SJSA1 (cell line): ENCODE measurements at regions not wholly inside any gene's neighbourhood (a gene's known extent, or its start where the extent isn't known, plus 50 kb on each side); places are given as distances from the start of the nearest gene placed in this dataset.

Source experiments
- DNase-seq, 2 experiments: peaks; one replicate each; pipeline ENCODE4 v3.0.0-alpha.2; 2015 to 2020; ENCODE audit warnings: low spot score in 2 of 2, low read depth in 1 of 2
- H3K27ac ChIP-seq: fragments of 250-450 bp; sonication (Bioruptor Pico); 2 replicates; pipeline ENCODE4 v1.5.1; 2020; ENCODE audit warnings: mild to moderate bottlenecking, moderate library complexity
- H3K27me3 ChIP-seq: fragments of 250-450 bp; sonication (Bioruptor Pico); replicated peaks from 2 replicates; pipeline ENCODE4 v1.5.1; 2020; ENCODE audit warnings: mild to moderate bottlenecking, moderate library complexity
- H3K36me3 ChIP-seq: fragments of 250-450 bp; sonication (Bioruptor Pico); 2 replicates; pipeline ENCODE4 v1.5.1; 2020; ENCODE audit warnings: mild to moderate bottlenecking
- H3K4me1 ChIP-seq: fragments of 250-450 bp; sonication (Bioruptor Pico); replicated peaks from 2 replicates; pipeline ENCODE4 v1.6.1; 2021; ENCODE audit warnings: mild to moderate bottlenecking
- H3K4me3 ChIP-seq: fragments of 250-450 bp; sonication (Bioruptor Pico); 2 replicates; pipeline ENCODE4 v1.5.1; 2020; ENCODE audit warnings: mild to moderate bottlenecking
- H3K9me3 ChIP-seq: fragments of 250-450 bp; sonication (Bioruptor Pico); replicated peaks from 2 replicates; pipeline ENCODE4 v1.5.1; 2020; ENCODE audit warnings: mild to moderate bottlenecking

DNA sequence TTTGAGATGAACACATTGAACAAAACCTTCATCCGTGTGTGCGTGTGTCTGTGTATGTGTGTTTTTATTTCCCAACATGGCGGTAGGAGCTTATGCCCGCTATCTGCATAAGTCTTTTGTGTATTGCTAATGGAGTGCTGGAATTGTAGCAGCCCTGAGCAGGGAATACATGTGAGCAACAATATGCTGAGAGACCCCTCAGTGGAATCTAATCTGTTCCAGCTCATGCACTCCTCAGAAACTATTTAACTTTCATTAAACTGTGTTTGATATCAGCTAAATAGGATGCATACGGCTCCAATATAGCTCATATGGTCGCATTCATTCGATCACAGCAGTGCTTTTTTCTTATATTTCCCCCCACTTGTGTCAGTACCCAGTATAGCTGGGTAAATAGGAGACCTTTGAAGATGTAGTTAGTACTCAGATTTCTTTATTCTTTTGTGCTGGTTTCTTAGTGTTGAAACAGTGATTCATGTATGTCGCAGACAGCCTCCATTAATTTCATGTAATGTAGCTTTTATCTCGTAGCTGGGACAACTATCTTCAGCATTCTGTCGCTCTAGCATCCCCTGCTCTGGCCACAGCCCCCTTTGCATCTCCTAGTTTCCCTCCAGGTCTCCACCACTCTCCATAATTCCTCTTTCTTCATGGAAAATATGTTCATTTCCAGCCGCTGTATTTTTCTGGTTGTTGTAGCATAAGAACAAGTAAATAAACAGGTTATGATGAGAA is 891.2 kb downstream of the BCL11A start:
- no peak for DNase-seq
- no peaks in the 10 kb centered on the region for H3K36me3 ChIP-seq

DNA sequence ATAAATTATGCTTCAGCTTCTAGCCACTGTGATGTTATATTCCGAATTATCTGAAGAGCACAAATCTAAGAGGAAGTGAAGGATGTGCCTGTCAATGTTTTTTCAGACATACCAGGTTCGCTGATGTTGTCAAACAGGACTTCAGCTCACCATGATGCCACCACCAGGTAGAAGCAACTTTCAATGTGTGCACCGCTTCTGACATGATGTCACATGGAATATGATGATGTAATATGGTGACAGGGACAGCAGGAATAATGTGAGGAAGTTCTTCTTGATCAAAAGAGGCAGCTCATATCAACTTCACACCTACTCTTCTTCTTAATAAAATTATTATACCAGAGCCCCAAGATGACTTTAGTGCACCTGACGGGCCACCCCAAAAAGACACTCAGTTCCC is 893.2 kb downstream of the BCL11A start:
- H3K36me3 ChIP-seq = no peaks in the 10 kb centered on the region
- no peak overlapping the region for H3K4me3 ChIP-seq
- H3K4me1 ChIP-seq = no peaks in the 10 kb centered on the region
- no peak for DNase-seq
- no peaks in the 10 kb centered on the region for H3K9me3 ChIP-seq
- no peak overlapping the region for H3K27ac ChIP-seq
- no peaks in the 10 kb centered on the region for H3K27me3 ChIP-seq

More for the DNA sequence above, 891.2 kb downstream of the BCL11A start:
- Histone ChIP-seq H3K27me3 (no peaks in the 10 kb centered on the region), H3K4me1 (no peaks in the 10 kb centered on the region), H3K9me3 (no peaks in the 10 kb centered on the region), H3K4me3 (no peak overlapping the region), H3K27ac (no peak overlapping the region)

GRCh38 chr2:59658906-59659635 is 894.4 kb downstream of the BCL11A start:
- H3K4me3 ChIP-seq = no peak overlapping the region
- no peak overlapping the region for H3K27ac ChIP-seq
- no peaks in the 10 kb centered on the region for H3K27me3 ChIP-seq
- no peaks in the 10 kb centered on the region for H3K9me3 ChIP-seq
- DNase-seq = no peak
- no peaks in the 10 kb centered on the region for H3K4me1 ChIP-seq
- H3K36me3 ChIP-seq = no peaks in the 10 kb centered on the region

GRCh38 chr2:59655809-59656208 is 897.6 kb downstream of the BCL11A start:
- no peak for DNase-seq
- H3K27ac ChIP-seq = no peak overlapping the region
- no peaks in the 10 kb centered on the region for H3K9me3 ChIP-seq
- H3K36me3 ChIP-seq = no peaks in the 10 kb centered on the region
- no peaks in the 10 kb centered on the region for H3K4me1 ChIP-seq
- H3K4me3 ChIP-seq = no peak overlapping the region
- no peaks in the 10 kb centered on the region for H3K27me3 ChIP-seq

GRCh38 chr2:59654710-59655109 is 898.7 kb downstream of the BCL11A start:
- no peaks in the 10 kb centered on the region for H3K36me3 ChIP-seq
- H3K27ac ChIP-seq = no peak overlapping the region
- H3K9me3 ChIP-seq = no peaks in the 10 kb centered on the region
- no peaks in the 10 kb centered on the region for H3K4me1 ChIP-seq
- H3K27me3 ChIP-seq = no peaks in the 10 kb centered on the region
- no peak for DNase-seq
- no peak overlapping the region for H3K4me3 ChIP-seq

- no peak overlapping the region for H3K27ac ChIP-seq
- H3K27me3 ChIP-seq = no peaks in the 10 kb centered on the region
- DNase-seq = no peak
- no peaks in the 10 kb centered on the region for H3K9me3 ChIP-seq
- H3K4me1 ChIP-seq = no peaks in the 10 kb centered on the region
- H3K36me3 ChIP-seq = no peaks in the 10 kb centered on the region
- no peak overlapping the region for H3K4me3 ChIP-seq
Observed at GRCh38 chr2:59653164-59653563, 900.3 kb downstream of the BCL11A start.

DNA sequence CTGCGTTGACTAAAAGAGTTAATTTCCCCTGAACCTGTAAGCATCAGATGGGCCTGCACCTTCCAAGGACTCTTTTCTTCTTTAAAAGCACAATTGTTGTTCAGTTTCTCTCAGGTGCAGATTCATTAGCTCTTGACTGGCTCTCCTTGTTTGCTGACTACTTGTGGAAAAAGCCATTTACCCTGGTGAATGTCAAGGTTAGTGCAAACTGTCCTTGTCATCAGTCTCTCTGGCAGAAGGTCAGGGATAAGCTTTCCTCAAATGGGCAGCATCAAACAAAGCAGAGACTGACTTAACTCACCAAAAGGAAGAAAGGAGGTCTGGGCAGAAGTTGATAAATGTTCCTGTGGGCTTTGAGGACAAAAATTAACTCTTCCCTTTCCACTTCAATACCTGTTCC is 922.7 kb downstream of the BCL11A start:
- DNase-seq = no peak
- H3K4me3 ChIP-seq = no peak overlapping the region
- H3K4me1 ChIP-seq = no peaks in the 10 kb centered on the region
- no peaks in the 10 kb centered on the region for H3K27me3 ChIP-seq
- H3K9me3 ChIP-seq = no peaks in the 10 kb centered on the region
- H3K36me3 ChIP-seq = no peaks in the 10 kb centered on the region
- H3K27ac ChIP-seq = no peak overlapping the region

DNA sequence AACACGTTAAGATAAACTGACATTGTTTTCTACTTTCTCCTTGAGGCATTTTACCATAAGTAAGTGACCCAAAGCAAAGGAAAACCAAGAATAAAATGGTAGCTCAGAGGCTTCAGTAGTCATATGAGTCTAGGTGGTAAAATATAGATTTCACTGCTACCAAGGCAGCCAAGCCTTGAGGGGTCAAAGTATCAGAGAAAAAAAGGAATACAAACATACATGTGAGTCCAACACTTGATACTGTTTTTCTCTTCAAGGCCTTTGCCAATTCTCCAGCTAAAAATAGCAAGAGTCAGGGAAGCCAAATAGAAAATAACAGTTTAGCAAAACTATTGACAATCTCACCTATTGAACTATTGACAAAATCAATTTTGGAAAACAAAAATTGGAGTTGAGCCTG is 925.9 kb downstream of the BCL11A start:
- Histone ChIP-seq H3K36me3 (no peaks in the 10 kb centered on the region), H3K4me1 (no peaks in the 10 kb centered on the region), H3K9me3 (no peaks in the 10 kb centered on the region), H3K4me3 (no peak overlapping the region), H3K27ac (no peak overlapping the region), H3K27me3 (no peaks in the 10 kb centered on the region)
- DNase-seq = no peak

- no peak for DNase-seq
- H3K36me3 ChIP-seq = no peaks in the 10 kb centered on the region
- 0 out of 2 replicates have a peak, but pooled peaks cover 2% of the 10 kb centered on the region for H3K9me3 ChIP-seq
- H3K27ac ChIP-seq = no peak overlapping the region
- H3K4me1 ChIP-seq = no peaks in the 10 kb centered on the region
- H3K4me3 ChIP-seq = no peak overlapping the region
- H3K27me3 ChIP-seq = no peaks in the 10 kb centered on the region
Observed at GRCh38 chr2:59622599-59623308, 930.7 kb downstream of the BCL11A start.

GRCh38 chr2:59604123-59604522 is 949.3 kb downstream of the BCL11A start:
- Histone ChIP-seq H3K27me3 (no peaks in the 10 kb centered on the region), H3K36me3 (no peaks in the 10 kb centered on the region), H3K9me3 (no peaks in the 10 kb centered on the region; the same call in 1 of the 2 replicates), H3K4me1 (no peaks in the 10 kb centered on the region), H3K27ac (no peak overlapping the region), H3K4me3 (no peak overlapping the region)
- DNase-seq = no peak

- Histone ChIP-seq H3K9me3 (no peaks in the 10 kb centered on the region), H3K4me1 (no peaks in the 10 kb centered on the region), H3K27ac (no peak overlapping the region), H3K27me3 (no peaks in the 10 kb centered on the region), H3K4me3 (no peak overlapping the region), H3K36me3 (no peaks in the 10 kb centered on the region)
- no peak for DNase-seq
Observed at GRCh38 chr2:59594671-59595222, 958.7 kb downstream of the BCL11A start.

- no peaks in the 10 kb centered on the region for H3K27me3 ChIP-seq
- no peak overlapping the region for H3K27ac ChIP-seq
- no peaks in the 10 kb centered on the region for H3K36me3 ChIP-seq
- no peak overlapping the region for H3K4me3 ChIP-seq
- no peak for DNase-seq
- no peaks in the 10 kb centered on the region for H3K4me1 ChIP-seq
- no peaks in the 10 kb centered on the region for H3K9me3 ChIP-seq
Observed at GRCh38 chr2:59590798-59591197, 962.7 kb downstream of the BCL11A start.

GRCh38 chr2:59589881-59590280 is 963.6 kb downstream of the BCL11A start:
- Histone ChIP-seq H3K36me3 (no peaks in the 10 kb centered on the region), H3K9me3 (no peaks in the 10 kb centered on the region)

GRCh38 chr2:59588286-59588685 is 965.2 kb downstream of the BCL11A start:
- H3K4me3 ChIP-seq = no peak overlapping the region
- no peaks in the 10 kb centered on the region for H3K4me1 ChIP-seq
- H3K9me3 ChIP-seq = no peaks in the 10 kb centered on the region
- H3K27ac ChIP-seq = no peak overlapping the region
- H3K27me3 ChIP-seq = no peaks in the 10 kb centered on the region
- DNase-seq = no peak
- no peaks in the 10 kb centered on the region for H3K36me3 ChIP-seq

More at GRCh38 chr2:59589881-59590280, 963.6 kb downstream of the BCL11A start:
- no peak for DNase-seq
- no peak overlapping the region for H3K27ac ChIP-seq
- no peaks in the 10 kb centered on the region for H3K27me3 ChIP-seq
- no peaks in the 10 kb centered on the region for H3K4me1 ChIP-seq
- H3K4me3 ChIP-seq = no peak overlapping the region
